ENCODE measurements at regions not wholly inside any gene's neighbourhood (a gene's known extent, or its start where the extent isn't known, plus 50 kb on each side); places are given as distances from the start of the nearest gene placed in this dataset.

GRCh38 chr9:119429302-119429701 is 60.1 kb upstream of the BRINP1 start:
- no peak for DNase-seq (ENCODE audit: extremely low read depth in 1 of 2, low read depth in 1 of 2)

- DNase-seq (ENCODE audit: extremely low read depth in 1 of 2, low read depth in 1 of 2): no peak
Observed at GRCh38 chr9:119420231-119420630, 51.0 kb upstream of the BRINP1 start.
